GM18868 (cell line): ENCODE measurements at regions not wholly inside any gene's neighbourhood (a gene's known extent, or its start where the extent isn't known, plus 50 kb on each side); places are given as distances from the start of the nearest gene placed in this dataset.

Experiments
- ATAC-seq: cut with Tn5 transposase; IDR thresholded peaks from one replicate; pipeline ENCODE4 v1.9.1; 2021; ENCODE audit warnings: mild to moderate bottlenecking, moderate library complexity; ENCODE audit not compliant: unreplicated experiment

GRCh38 chr6:67328269-67328668 is 1306.8 kb upstream of the ADGRB3 start:
- no peak for ATAC-seq

DNA sequence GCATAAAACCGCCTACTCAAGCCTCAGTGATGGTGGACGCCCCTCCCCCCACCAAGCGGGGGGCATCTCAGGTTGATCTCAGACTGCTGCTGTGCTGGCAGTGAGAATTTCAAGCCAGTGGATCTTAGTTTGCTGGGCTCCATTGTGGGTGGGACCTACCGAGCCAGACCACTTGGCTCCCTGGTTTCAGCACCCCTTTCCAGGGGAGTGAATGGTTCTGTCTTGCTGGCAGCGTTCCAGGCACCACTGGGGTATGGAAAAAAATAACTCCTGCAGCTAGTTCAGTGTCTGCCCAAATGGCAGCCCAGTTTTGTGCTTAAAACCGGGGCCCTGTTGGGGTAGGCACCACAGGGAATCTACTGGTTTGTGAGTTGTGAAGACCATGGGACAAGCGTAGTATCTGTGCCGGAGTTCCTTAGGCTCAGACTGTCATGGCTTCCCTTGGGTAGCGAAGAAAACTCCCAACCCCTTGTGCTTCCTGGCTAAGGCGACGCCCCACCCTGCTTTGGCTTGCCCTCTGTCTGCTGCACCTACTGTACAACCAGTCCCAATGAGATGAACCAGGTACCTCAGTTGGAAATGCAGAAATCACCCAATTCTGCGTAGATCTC is 1334.5 kb upstream of the ADGRB3 start:
- no peak for ATAC-seq

DNA sequence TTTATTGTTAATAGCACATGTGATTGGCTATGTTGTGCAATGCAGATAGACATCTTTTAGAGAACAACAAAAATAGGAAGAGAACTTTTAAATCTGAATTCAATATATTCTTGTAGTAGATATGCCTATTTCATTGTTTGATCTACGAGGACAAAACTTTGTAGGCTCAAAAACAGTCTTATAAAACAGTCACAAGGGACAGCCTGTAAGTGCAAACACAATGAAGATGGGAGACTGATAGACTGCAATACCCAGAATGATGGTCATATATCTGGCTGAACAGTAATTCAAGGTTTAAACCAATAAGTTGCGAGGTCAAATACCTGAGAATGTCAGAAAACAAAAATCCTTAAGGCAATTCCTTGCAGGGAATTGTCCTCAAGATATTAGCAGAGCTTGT is 1342.9 kb upstream of the ADGRB3 start:
- ATAC-seq: no peak

DNA sequence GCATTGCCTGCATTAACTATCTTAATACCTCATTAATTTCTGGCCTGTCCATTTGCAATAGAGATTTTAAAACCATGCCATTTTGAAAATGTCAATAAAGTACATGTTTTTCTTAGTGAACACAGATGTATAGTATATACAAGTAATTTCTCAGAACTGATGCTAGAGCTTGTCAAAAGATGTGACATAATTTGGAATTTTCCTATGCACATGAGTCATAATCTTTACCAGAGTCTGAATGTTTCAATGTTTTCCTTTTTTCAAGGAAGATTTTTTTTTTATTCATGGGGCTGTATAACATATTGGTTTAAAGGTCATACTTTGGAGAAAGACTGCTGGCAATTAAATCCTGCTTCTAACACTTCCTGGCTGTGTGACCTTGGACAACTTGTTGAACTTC is 1347.5 kb upstream of the ADGRB3 start:
- no peak for ATAC-seq

GRCh38 chr6:67285770-67286495 is 1349.1 kb upstream of the ADGRB3 start:
- ATAC-seq: no peak

DNA sequence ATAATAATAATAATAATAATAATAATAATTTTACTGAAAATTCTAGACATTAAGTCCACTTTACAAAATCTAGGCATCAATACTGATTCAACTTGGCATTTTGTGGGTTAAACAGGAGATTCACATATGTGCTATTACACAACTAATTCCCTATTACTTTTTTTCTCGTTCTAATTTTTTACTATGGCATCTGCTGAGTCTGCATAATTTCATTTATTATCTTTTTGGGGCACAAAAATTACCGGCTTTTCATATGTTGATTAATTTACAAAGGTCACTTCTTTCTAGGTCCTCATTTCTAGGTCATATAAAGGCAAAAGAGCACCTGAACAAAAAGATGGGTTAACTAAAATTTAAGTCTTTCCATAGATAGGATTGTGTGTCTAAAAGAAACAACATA is 1357.8 kb upstream of the ADGRB3 start:
- ATAC-seq: no peak

GRCh38 chr6:67265996-67266921 is 1368.8 kb upstream of the ADGRB3 start:
- ATAC-seq: no peak

- no peak for ATAC-seq
These were observed 1382.4 kb upstream of the ADGRB3 start for GRCh38 chr6:67252663-67253062.

DNA sequence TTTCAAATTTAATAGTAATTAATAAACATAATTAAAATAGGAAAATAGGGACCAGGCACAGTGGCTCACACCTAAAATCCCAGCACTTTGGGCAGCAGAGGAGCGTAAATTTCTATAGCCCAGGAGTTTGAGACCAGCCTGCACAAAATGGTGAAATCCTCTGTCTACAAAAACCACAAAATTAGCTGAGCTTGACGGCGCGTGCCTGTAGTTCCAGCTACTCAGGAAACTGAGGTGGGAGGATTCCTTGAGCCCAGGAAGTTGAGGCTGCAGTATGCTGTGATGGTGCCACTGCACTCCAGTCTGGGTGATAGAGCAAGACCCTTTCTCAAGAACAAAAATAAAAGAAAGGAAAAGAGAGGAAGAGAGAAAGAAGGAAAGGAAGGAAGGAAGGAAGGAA is 1387.0 kb upstream of the ADGRB3 start:
- no peak for ATAC-seq

DNA sequence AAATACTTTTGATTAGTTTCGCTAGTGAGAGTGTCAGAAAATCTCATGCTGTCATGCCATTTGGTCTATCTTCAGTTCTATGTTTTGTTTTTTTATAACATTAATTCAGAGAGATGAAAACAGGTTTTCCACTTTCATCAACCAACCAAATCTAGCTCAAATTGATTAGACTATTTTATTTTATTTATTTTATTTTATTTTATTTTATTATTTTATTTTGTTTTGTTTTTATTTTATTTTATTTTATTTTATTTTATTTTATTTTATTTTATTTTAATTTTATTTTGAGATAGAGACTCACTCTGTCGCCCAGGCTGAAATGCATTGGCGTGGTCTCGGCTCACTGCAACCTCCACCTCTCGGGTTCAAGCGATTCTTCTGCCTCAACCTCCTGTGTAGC is 1391.0 kb upstream of the ADGRB3 start:
- no peak for ATAC-seq

GRCh38 chr6:67237277-67237676 is 1397.8 kb upstream of the ADGRB3 start:
- no peak for ATAC-seq

- ATAC-seq: no peak
These were observed 1404.0 kb upstream of the ADGRB3 start for GRCh38 chr6:67231092-67231491.

DNA sequence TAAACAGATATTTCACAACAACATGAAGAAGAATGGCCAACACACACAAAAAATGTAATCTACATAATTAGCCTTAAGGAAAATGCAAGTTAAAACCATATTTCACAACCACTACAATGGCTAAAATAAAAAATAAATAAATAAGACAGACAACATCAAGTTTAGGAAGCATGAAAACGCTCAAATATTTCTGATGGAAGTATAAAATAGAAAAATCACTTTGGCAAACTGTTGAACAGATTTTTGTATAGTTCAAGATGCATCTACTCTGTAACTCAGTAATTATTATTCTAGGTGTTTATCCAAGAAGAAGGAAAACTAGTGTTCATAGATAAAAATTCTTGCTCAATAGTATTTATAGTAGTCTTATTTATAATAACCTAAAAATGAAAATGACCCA is 1410.1 kb upstream of the ADGRB3 start:
- ATAC-seq: no peak

DNA sequence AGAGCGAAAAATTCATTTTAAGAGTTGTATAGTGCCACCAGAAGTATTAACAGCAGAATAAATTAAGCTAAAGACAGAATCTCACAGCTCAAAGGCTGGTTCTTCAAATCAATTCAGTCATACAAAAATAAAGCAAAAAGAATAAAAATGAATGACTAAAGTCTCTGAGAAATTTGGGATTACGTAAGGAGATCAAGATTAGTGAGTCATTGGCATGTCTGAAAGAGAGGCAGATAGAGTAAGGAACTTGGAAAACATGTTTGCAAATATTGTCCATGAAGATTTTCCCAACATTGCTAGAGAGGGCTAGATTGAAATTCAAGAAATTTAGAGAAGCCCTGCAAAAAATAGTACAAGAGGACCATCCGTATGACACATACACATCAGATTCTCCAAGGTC is 1413.9 kb upstream of the ADGRB3 start:
- ATAC-seq: no peak

DNA sequence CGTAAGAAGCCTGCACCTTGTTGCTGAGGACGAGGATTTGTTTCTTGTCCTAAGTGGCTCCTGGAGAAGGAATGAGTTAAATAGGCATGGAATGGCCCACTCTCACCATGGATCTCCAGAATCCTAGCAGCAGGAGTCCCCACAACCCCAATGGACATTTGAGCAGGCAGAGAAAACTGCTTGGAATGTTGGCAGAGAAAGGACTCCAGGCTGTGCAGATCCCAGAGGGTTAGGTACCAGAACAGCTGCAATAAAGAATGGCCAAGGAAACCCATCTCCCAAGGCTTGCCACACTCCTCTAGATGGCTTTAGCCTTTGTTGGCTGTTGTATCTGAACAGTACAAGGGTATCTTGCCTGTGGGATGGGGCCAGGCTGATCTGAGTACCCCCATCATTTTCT is 1415.7 kb upstream of the ADGRB3 start:
- no peak for ATAC-seq

- no peak for ATAC-seq
These were observed 1422.5 kb upstream of the ADGRB3 start for GRCh38 chr6:67212584-67212983.

GRCh38 chr6:67210450-67210849 is 1424.6 kb upstream of the ADGRB3 start:
- ATAC-seq: no peak

- no peak for ATAC-seq
These were observed 1433.5 kb upstream of the ADGRB3 start for GRCh38 chr6:67201563-67201962.

DNA sequence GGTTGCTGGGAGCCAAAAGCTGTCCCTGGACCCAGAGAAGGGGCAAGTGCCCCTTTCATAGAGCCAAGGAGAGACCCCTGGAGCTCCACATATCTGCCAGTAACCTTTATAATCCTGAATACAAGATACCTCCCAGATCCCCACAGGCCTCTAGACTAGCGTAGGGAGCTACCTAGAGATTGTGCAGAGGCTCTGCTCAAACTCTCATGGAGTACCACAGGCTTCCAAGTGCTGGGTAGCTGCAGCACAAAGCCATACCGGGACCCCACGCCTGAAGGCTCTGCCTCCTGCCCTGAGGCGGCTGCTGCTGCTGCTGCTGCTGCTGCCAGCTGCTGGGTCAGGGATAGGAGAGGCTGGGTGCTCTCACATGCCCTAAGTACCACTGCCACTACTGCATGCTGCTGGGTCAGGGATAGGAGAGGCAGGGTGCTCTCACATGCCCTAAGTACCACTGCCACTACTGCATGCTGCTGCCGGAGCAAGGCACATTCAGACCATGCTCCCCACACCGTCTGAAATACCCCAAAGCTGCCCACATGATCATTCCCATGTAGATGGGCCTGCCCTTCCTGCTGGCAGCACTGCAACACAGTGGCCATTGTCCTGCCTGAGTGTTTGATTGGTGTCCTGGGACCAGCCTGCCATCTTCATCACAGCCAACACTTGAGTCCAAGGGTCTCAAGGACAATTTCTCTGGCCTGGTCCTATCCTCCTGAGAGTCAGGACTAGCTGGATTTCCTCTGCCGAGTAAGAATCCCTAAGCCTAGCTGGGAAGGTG is 1434.3 kb upstream of the ADGRB3 start:
- ATAC-seq: no peak

GRCh38 chr6:67199425-67199824 is 1435.7 kb upstream of the ADGRB3 start:
- ATAC-seq: no peak

DNA sequence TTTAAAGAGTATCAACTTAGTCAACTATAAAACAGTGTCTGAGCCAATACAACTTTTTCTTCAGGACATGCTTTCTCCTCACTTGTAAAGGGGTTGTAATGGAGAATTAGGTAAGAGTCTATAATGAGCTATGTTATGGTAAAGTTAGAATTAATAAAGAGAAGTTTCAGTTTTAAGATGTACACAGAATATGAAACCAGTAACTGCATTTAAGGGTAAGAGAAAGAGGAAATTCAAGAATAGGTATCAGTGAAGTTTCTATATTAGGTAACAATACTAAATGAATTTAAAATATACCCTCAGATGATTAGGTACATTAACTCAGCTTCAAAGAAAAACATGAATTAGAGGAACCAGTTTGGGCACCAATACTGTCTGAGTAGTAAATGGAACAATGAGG is 1444.3 kb upstream of the ADGRB3 start:
- peak; percentile 88 for ATAC-seq
